ENCODE measurements at regions not wholly inside any gene's neighbourhood (a gene's known extent, or its start where the extent isn't known, plus 50 kb on each side); places are given as distances from the start of the nearest gene placed in this dataset.

DNA sequence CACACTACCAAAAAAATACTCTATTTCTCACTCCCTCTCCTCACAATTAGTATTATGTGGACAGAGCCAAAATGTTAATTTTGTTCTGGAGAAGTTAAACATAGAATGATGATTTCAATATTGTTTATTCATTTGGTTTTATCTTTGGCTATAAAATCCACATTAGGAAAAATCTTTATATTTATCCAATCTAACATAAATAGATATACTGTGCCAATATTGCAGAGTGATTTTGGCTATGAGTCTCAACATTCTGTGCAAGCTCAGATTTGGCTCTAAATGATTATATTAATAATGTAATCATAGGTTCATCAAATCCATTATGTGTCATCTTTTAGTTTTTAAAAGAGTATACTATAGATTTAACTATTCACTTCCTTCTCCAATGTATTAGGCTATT lies 667.5 kb upstream of the CHORDC1 start:
- H4K20me1 ChIP-seq (ENCODE audit: insufficient read depth), result no peaks in the 10 kb centered on the region
- H3K4me3 ChIP-seq (ENCODE audit: low read depth in 2 of 2, low read length in 1 of 2), result no peak overlapping the region
- ChIA-PET CTCF (no interaction called here), POLR2A (no interaction called here)
- no peaks in the 10 kb centered on the region for H3F3A ChIP-seq (replicated peaks; ENCODE audit: insufficient read depth)
- no peak for DNase-seq
- H3K9me2 ChIP-seq, result no peaks in the 10 kb centered on the region
- H2AFZ ChIP-seq (ENCODE audit: low read depth), result no peak overlapping the region
- no peaks in the 10 kb centered on the region for H3K9me3 ChIP-seq
- H3K27me3 ChIP-seq (ENCODE audit: insufficient read depth), result no peaks in the 10 kb centered on the region
- H3K36me3 ChIP-seq (replicated peaks in 1 of 2; ENCODE audit: control insufficient read depth in 1 of 2, insufficient read depth in 2 of 2, low read length in 1 of 2), result no peaks in the 10 kb centered on the region
- no peaks in the 10 kb centered on the region for H3K79me2 ChIP-seq (ENCODE audit: insufficient read depth)
- H3K9ac ChIP-seq, result no peak overlapping the region
- no peak overlapping the region for H3K4me2 ChIP-seq
- H3K27ac ChIP-seq (ENCODE audit: low read depth in 2 of 2, low read length in 1 of 2), result no peak overlapping the region
- H3K4me1 ChIP-seq (ENCODE audit: control insufficient read depth in 1 of 2, insufficient read depth in 2 of 2, low read depth in 1 of 2, low read length in 1 of 2), result no peaks in the 10 kb centered on the region
- TF ChIP-seq TCF12 (IDR thresholded peaks at IDR 0.05), result no peak
- no peak for TF ChIP-seq SIN3A (IDR thresholded peaks at IDR 0.05; ENCODE audit: borderline replicate concordance, low read depth, low read length)
- TF ChIP-seq, protein P1, sequence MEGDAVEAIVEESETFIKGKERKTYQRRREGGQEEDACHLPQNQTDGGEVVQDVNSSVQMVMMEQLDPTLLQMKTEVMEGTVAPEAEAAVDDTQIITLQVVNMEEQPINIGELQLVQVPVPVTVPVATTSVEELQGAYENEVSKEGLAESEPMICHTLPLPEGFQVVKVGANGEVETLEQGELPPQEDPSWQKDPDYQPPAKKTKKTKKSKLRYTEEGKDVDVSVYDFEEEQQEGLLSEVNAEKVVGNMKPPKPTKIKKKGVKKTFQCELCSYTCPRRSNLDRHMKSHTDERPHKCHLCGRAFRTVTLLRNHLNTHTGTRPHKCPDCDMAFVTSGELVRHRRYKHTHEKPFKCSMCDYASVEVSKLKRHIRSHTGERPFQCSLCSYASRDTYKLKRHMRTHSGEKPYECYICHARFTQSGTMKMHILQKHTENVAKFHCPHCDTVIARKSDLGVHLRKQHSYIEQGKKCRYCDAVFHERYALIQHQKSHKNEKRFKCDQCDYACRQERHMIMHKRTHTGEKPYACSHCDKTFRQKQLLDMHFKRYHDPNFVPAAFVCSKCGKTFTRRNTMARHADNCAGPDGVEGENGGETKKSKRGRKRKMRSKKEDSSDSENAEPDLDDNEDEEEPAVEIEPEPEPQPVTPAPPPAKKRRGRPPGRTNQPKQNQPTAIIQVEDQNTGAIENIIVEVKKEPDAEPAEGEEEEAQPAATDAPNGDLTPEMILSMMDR (IDR thresholded peaks at IDR 0.05), result no peak
- TF ChIP-seq EP300 (IDR thresholded peaks at IDR 0.05; ENCODE audit: borderline replicate concordance in 1 of 2, low read depth in 1 of 2, low read length in 1 of 2), result no peak
- TF ChIP-seq NFIC (IDR thresholded peaks at IDR 0.05; ENCODE audit: borderline replicate concordance), result no peak
- TF ChIP-seq ELF1 (IDR thresholded peaks at IDR 0.05), result no peak
- TF ChIP-seq GATA2 (CRISPR knock-in tag; IDR thresholded peaks at IDR 0.05), result no peak
- no peak for TF ChIP-seq CHD2 (IDR thresholded peaks at IDR 0.05; ENCODE audit: low read length, partially characterized antibody)
- TF ChIP-seq, protein P2, sequence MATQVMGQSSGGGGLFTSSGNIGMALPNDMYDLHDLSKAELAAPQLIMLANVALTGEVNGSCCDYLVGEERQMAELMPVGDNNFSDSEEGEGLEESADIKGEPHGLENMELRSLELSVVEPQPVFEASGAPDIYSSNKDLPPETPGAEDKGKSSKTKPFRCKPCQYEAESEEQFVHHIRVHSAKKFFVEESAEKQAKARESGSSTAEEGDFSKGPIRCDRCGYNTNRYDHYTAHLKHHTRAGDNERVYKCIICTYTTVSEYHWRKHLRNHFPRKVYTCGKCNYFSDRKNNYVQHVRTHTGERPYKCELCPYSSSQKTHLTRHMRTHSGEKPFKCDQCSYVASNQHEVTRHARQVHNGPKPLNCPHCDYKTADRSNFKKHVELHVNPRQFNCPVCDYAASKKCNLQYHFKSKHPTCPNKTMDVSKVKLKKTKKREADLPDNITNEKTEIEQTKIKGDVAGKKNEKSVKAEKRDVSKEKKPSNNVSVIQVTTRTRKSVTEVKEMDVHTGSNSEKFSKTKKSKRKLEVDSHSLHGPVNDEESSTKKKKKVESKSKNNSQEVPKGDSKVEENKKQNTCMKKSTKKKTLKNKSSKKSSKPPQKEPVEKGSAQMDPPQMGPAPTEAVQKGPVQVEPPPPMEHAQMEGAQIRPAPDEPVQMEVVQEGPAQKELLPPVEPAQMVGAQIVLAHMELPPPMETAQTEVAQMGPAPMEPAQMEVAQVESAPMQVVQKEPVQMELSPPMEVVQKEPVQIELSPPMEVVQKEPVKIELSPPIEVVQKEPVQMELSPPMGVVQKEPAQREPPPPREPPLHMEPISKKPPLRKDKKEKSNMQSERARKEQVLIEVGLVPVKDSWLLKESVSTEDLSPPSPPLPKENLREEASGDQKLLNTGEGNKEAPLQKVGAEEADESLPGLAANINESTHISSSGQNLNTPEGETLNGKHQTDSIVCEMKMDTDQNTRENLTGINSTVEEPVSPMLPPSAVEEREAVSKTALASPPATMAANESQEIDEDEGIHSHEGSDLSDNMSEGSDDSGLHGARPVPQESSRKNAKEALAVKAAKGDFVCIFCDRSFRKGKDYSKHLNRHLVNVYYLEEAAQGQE (IDR thresholded peaks at IDR 0.05; ENCODE audit: low read depth, low read length), result no peak
- no peak for TF ChIP-seq YY1 (IDR thresholded peaks at IDR 0.05; ENCODE audit: low read depth)
- TF ChIP-seq RFX5 (IDR thresholded peaks at IDR 0.05; ENCODE audit: low read length), result no peak
- TF ChIP-seq RCOR1 (IDR thresholded peaks at IDR 0.05; ENCODE audit: low read length), result no peak
- TF ChIP-seq POLR2AphosphoS5 (IDR thresholded peaks at IDR 0.05; ENCODE audit: low read depth, low read length), result no peak

DNA sequence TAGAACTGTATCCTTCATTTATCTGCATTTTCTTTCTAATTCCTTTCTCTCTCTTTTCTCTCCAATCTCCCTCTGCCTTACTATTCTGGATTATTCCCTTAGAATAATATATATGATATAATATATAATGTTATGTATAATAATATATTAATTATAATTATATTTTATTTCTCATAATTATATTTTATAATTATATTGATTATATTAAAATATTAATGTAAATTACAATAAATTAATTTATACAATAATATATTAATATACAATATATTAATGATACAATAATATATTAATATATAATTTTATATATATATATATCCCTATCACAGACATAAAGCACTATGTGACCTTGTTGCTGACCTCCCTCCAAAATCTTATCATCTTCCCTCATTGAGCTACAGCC lies 661.3 kb upstream of the CHORDC1 start:
- Histone ChIP-seq H3K9ac (no peak overlapping the region), H3K36me3 (replicated peaks in 1 of 2; ENCODE audit: control insufficient read depth in 1 of 2, insufficient read depth in 2 of 2, low read length in 1 of 2) (no peaks in the 10 kb centered on the region)

More for the DNA sequence above, 661.3 kb upstream of the CHORDC1 start:
- no peak overlapping the region for H2AFZ ChIP-seq (ENCODE audit: low read depth)
- no peaks in the 10 kb centered on the region for H3K9me3 ChIP-seq
- no peak overlapping the region for H3K4me3 ChIP-seq (ENCODE audit: low read depth in 2 of 2, low read length in 1 of 2)
- CTCF ChIA-PET, result no interaction called here
- POLR2A ChIA-PET, result no interaction called here
- H3K27me3 ChIP-seq (ENCODE audit: insufficient read depth), result no peaks in the 10 kb centered on the region
- no peak overlapping the region for H3K27ac ChIP-seq (ENCODE audit: low read depth in 2 of 2, low read length in 1 of 2)
- no peaks in the 10 kb centered on the region for H3K9me2 ChIP-seq
- H3K4me1 ChIP-seq (ENCODE audit: control insufficient read depth in 1 of 2, insufficient read depth in 2 of 2, low read depth in 1 of 2, low read length in 1 of 2), result no peaks in the 10 kb centered on the region
- no peaks in the 10 kb centered on the region for H3F3A ChIP-seq (replicated peaks; ENCODE audit: insufficient read depth)
- H3K4me2 ChIP-seq, result no peak overlapping the region
- no peaks in the 10 kb centered on the region for H4K20me1 ChIP-seq (ENCODE audit: insufficient read depth)
- no peaks in the 10 kb centered on the region for H3K79me2 ChIP-seq (ENCODE audit: insufficient read depth)
- DNase-seq, result no peak
- TF ChIP-seq, protein P3, sequence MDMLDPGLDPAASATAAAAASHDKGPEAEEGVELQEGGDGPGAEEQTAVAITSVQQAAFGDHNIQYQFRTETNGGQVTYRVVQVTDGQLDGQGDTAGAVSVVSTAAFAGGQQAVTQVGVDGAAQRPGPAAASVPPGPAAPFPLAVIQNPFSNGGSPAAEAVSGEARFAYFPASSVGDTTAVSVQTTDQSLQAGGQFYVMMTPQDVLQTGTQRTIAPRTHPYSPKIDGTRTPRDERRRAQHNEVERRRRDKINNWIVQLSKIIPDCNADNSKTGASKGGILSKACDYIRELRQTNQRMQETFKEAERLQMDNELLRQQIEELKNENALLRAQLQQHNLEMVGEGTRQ (IDR thresholded peaks at IDR 0.05; ENCODE audit: borderline replicate concordance, low read depth, low read length), result no peak
- TF ChIP-seq, protein P4, sequence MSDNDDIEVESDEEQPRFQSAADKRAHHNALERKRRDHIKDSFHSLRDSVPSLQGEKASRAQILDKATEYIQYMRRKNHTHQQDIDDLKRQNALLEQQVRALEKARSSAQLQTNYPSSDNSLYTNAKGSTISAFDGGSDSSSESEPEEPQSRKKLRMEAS (IDR thresholded peaks at IDR 0.05; ENCODE audit: low read depth), result no peak
- TF ChIP-seq, protein P5, sequence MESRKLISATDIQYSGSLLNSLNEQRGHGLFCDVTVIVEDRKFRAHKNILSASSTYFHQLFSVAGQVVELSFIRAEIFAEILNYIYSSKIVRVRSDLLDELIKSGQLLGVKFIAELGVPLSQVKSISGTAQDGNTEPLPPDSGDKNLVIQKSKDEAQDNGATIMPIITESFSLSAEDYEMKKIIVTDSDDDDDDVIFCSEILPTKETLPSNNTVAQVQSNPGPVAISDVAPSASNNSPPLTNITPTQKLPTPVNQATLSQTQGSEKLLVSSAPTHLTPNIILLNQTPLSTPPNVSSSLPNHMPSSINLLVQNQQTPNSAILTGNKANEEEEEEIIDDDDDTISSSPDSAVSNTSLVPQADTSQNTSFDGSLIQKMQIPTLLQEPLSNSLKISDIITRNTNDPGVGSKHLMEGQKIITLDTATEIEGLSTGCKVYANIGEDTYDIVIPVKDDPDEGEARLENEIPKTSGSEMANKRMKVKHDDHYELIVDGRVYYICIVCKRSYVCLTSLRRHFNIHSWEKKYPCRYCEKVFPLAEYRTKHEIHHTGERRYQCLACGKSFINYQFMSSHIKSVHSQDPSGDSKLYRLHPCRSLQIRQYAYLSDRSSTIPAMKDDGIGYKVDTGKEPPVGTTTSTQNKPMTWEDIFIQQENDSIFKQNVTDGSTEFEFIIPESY (IDR thresholded peaks at IDR 0.05; ENCODE audit: borderline replicate concordance, low read depth), result no peak
- TF ChIP-seq FOXM1 (IDR thresholded peaks at IDR 0.05; ENCODE audit: low read depth) (no peak), SIN3A (IDR thresholded peaks at IDR 0.05; ENCODE audit: borderline replicate concordance, low read depth, low read length) (no peak)

Measured in SK-N-SH (cell line).